ENCODE measurements at regions not wholly inside any gene's neighbourhood (a gene's known extent, or its start where the extent isn't known, plus 50 kb on each side); places are given as distances from the start of the nearest gene placed in this dataset.

- no peaks in the 10 kb centered on the region for H3K27me3 ChIP-seq
- H3K36me3 ChIP-seq, result no peaks in the 10 kb centered on the region
- TF ChIP-seq CTCF (IDR thresholded peaks at IDR 0.05) (no peak), POLR2AphosphoS5 (IDR thresholded peaks at IDR 0.05) (no peak), EP300 (IDR thresholded peaks at IDR 0.05) (no peak), POLR2A (IDR thresholded peaks at IDR 0.05) (no peak)
- DNase-seq (ENCODE audit: low spot score in 2 of 2), result no peak
- WGBS, result 54% methylated on average over 4 of the region's 4 CpGs
- H3K4me3 ChIP-seq, result no peak overlapping the region
- no peaks in the 10 kb centered on the region for H3K4me1 ChIP-seq
- H3K27ac ChIP-seq, result no peak overlapping the region
- H3K9me3 ChIP-seq, result no peaks in the 10 kb centered on the region
These were observed 261.9 kb upstream of the LRIG3 start for GRCh38 chr12:59182191-59182590.

- WGBS, result 77% methylated on average over 2 of the region's 2 CpGs
- H3K4me3 ChIP-seq, result no peak overlapping the region
- H3K36me3 ChIP-seq, result no peaks in the 10 kb centered on the region
- no peaks in the 10 kb centered on the region for H3K9me3 ChIP-seq
- no peak overlapping the region for H3K27ac ChIP-seq
- no peak for DNase-seq (ENCODE audit: low spot score in 2 of 2)
- no peaks in the 10 kb centered on the region for H3K27me3 ChIP-seq
- TF ChIP-seq POLR2AphosphoS5 (IDR thresholded peaks at IDR 0.05), result no peak
- TF ChIP-seq EP300 (IDR thresholded peaks at IDR 0.05), result no peak
- TF ChIP-seq CTCF (IDR thresholded peaks at IDR 0.05), result no peak
- no peak for TF ChIP-seq POLR2A (IDR thresholded peaks at IDR 0.05)
- H3K4me1 ChIP-seq, result no peaks in the 10 kb centered on the region
These were observed 261.0 kb upstream of the LRIG3 start for GRCh38 chr12:59181196-59181777.

- Histone ChIP-seq H3K9me3 (no peaks in the 10 kb centered on the region), H3K27me3 (no peaks in the 10 kb centered on the region), H3K4me1 (no peaks in the 10 kb centered on the region), H3K27ac (no peak overlapping the region), H3K4me3 (no peak overlapping the region), H3K36me3 (no peaks in the 10 kb centered on the region)
- 71% methylated on average over 1 of the region's 1 CpG for WGBS
- TF ChIP-seq CTCF (IDR thresholded peaks at IDR 0.05) (no peak), POLR2A (IDR thresholded peaks at IDR 0.05) (no peak), EP300 (IDR thresholded peaks at IDR 0.05) (no peak), POLR2AphosphoS5 (IDR thresholded peaks at IDR 0.05) (no peak)
- no peak for DNase-seq (ENCODE audit: low spot score in 2 of 2)
These were observed 258.9 kb upstream of the LRIG3 start for GRCh38 chr12:59179231-59179630.

GRCh38 chr12:59173695-59174094 is 253.4 kb upstream of the LRIG3 start:
- DNase-seq (ENCODE audit: low spot score in 2 of 2), result no peak
- TF ChIP-seq CTCF (IDR thresholded peaks at IDR 0.05) (no peak), POLR2AphosphoS5 (IDR thresholded peaks at IDR 0.05) (no peak), POLR2A (IDR thresholded peaks at IDR 0.05) (no peak), EP300 (IDR thresholded peaks at IDR 0.05) (no peak)
- H3K27me3 ChIP-seq, result no peaks in the 10 kb centered on the region
- H3K4me1 ChIP-seq, result no peaks in the 10 kb centered on the region
- H3K9me3 ChIP-seq, result no peaks in the 10 kb centered on the region
- H3K4me3 ChIP-seq, result no peak overlapping the region
- no peaks in the 10 kb centered on the region for H3K36me3 ChIP-seq
- WGBS, result 68% methylated on average over 4 of the region's 4 CpGs
- no peak overlapping the region for H3K27ac ChIP-seq

- no peak overlapping the region for H3K27ac ChIP-seq
- H3K4me3 ChIP-seq, result no peak overlapping the region
- WGBS, result 65% methylated on average over 2 of the region's 2 CpGs
- H3K9me3 ChIP-seq, result no peaks in the 10 kb centered on the region
- no peak for TF ChIP-seq CTCF (IDR thresholded peaks at IDR 0.05)
- no peak for TF ChIP-seq POLR2AphosphoS5 (IDR thresholded peaks at IDR 0.05)
- no peak for TF ChIP-seq EP300 (IDR thresholded peaks at IDR 0.05)
- TF ChIP-seq POLR2A (IDR thresholded peaks at IDR 0.05), result no peak
- H3K36me3 ChIP-seq, result no peaks in the 10 kb centered on the region
- H3K4me1 ChIP-seq, result no peaks in the 10 kb centered on the region
- H3K27me3 ChIP-seq, result no peaks in the 10 kb centered on the region
- no peak for DNase-seq (ENCODE audit: low spot score in 2 of 2)
These were observed 248.3 kb upstream of the LRIG3 start for GRCh38 chr12:59168647-59169046.
